CD8-positive, alpha-beta memory T cell (primary cell): ENCODE measurements at regions not wholly inside any gene's neighbourhood (a gene's known extent, or its start where the extent isn't known, plus 50 kb on each side); places are given as distances from the start of the nearest gene placed in this dataset.

Experiments used
- CTCF ChIA-PET: fragments of 350-600 bp; sonication (Branson Sonifier 250); formaldehyde crosslinking; loops from one replicate; lab custom pipeline; 2021; ENCODE audit warnings: antibody characterized with exemption; lab: Charles Lee
- POLR2A ChIA-PET: fragments of 350-600 bp; sonication (Branson Sonifier 250); formaldehyde crosslinking; loops from one replicate; lab custom pipeline; 2021; ENCODE audit warnings: antibody characterized with exemption; lab: Charles Lee
- DNase-seq, 5 donors: peaks; one replicate each; pipeline versions ENCODE4 v3.0.0 to v3.0.0-alpha.2; 2020 to 2022; ENCODE audit warnings: mixed read lengths in 1 of 5
- H3K27ac ChIP-seq: one replicate; pipeline ENCODE4 v1.7.0; 2013; ENCODE audit warnings: low read depth, mild to moderate bottlenecking, low read length, moderate library complexity
- H3K27me3 ChIP-seq: 2 replicates; pipeline ENCODE4 v1.7.0; 2013; ENCODE audit warnings: low read length, mild to moderate bottlenecking; ENCODE audit not compliant: insufficient read depth, poor library complexity, severe bottlenecking
- H3K36me3 ChIP-seq: 2 replicates; pipeline ENCODE4 v1.7.0; 2013; ENCODE audit warnings: mild to moderate bottlenecking, low read length, moderate library complexity; ENCODE audit not compliant: insufficient read depth
- H3K4me1 ChIP-seq: 2 replicates; pipeline ENCODE4 v1.7.0; 2013; ENCODE audit warnings: mild to moderate bottlenecking, low read length, moderate library complexity; ENCODE audit not compliant: insufficient read depth
- H3K4me3 ChIP-seq: 2 replicates; pipeline ENCODE4 v1.7.0; 2013; ENCODE audit warnings: mild to moderate bottlenecking, low read length
- H3K9me3 ChIP-seq: 2 replicates; pipeline ENCODE4 v1.7.0; 2013; ENCODE audit warnings: mild to moderate bottlenecking, low read length
- H3K27ac Mint-ChIP-seq, 8 donors: one replicate each; pipeline ENCODE4 v1.8.0; 2020 to 2021; ENCODE audit warnings: mixed read lengths in 8 of 8, mild to moderate bottlenecking in 6 of 8, inconsistent platforms in 3 of 8, moderate library complexity in 3 of 8
- H3K27me3 Mint-ChIP-seq, 2 donors: one replicate each; pipeline ENCODE4 v1.8.0; 2020 to 2021; ENCODE audit warnings: mixed read lengths in 2 of 2, mild to moderate bottlenecking in 1 of 2, moderate library complexity in 1 of 2
- H3K36me3 Mint-ChIP-seq, 3 donors: one replicate each; pipeline ENCODE4 v1.8.0; 2020 to 2021; ENCODE audit warnings: mixed read lengths in 3 of 3, inconsistent platforms in 1 of 3, mild to moderate bottlenecking in 1 of 3
- H3K4me1 Mint-ChIP-seq, 3 donors: one replicate each; pipeline ENCODE4 v1.8.0; 2020 to 2021; ENCODE audit warnings: mixed read lengths in 3 of 3, inconsistent platforms in 1 of 3, mild to moderate bottlenecking in 1 of 3
- H3K4me3 Mint-ChIP-seq, 7 donors: one replicate each; pipeline ENCODE4 v1.8.0; 2020 to 2021; ENCODE audit warnings: mixed read lengths in 7 of 7, mild to moderate bottlenecking in 6 of 7, moderate library complexity in 4 of 7, inconsistent platforms in 2 of 7
- H3K9me3 Mint-ChIP-seq, 5 donors: one replicate each; pipeline ENCODE4 v1.8.0; 2020 to 2022; ENCODE audit warnings: mixed read lengths in 5 of 5, mild to moderate bottlenecking in 3 of 5, moderate library complexity in 2 of 5, inconsistent platforms in 1 of 5

- POLR2A ChIA-PET, result no interaction called here
- Mint-ChIP-seq H3K4me3 (no peak overlapping the region), H3K36me3 (peaks cover 2 to 46% (median 16%) of the 10 kb centered on the region in 3 donors), H3K27ac (no peak overlapping the region), H3K27me3 (peaks cover 0 to 2% of the 10 kb centered on the region in 2 donors), H3K9me3 (peaks cover 0 to 16% (median 4%) of the 10 kb centered on the region in 5 donors), H3K4me1 (peaks cover 0 to 17% (median 4%) of the 10 kb centered on the region in 3 donors)
- no peaks in the 10 kb centered on the region for H3K36me3 ChIP-seq
- no peak overlapping the region for H3K4me3 ChIP-seq
- H3K9me3 ChIP-seq, result no peaks in the 10 kb centered on the region
- no peak for DNase-seq
- H3K27ac ChIP-seq, result no peak overlapping the region
- H3K27me3 ChIP-seq, result no peaks in the 10 kb centered on the region
- CTCF ChIA-PET, result no interaction called here
- no peaks in the 10 kb centered on the region for H3K4me1 ChIP-seq
Measured at GRCh38 chr4:35982318-35982717, 262.0 kb downstream of the ARAP2 start.

DNA sequence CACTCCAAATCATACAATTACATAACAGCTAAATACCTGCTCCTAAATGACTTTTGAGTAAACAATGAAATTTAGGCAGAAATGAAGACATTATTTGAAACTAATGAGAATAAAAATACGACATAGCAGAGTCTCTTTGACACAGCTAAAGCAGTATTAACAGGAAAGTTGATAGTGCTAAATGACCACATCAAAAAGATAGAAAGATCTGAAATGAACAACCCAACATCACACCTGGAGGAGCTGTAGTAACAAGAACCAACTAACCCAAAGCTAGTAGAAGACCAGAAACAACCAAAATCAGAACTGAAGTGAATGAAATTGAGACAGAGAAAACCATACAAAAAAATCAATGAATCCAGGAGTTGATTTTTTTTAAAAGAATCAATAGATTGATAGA, 257.8 kb downstream of the ARAP2 start:
- no peak overlapping the region for H3K27ac ChIP-seq

GRCh38 chr4:35993606-35994005, 250.7 kb downstream of the ARAP2 start:
- H3K9me3 Mint-ChIP-seq, result no peaks in the 10 kb centered on the region
- Histone ChIP-seq H3K4me3 (no peak overlapping the region), H3K4me1 (no peaks in the 10 kb centered on the region), H3K27ac (no peak overlapping the region), H3K36me3 (no peaks in the 10 kb centered on the region), H3K9me3 (no peaks in the 10 kb centered on the region), H3K27me3 (no peaks in the 10 kb centered on the region)
- no peak overlapping the region for H3K4me3 Mint-ChIP-seq
- ChIA-PET CTCF (no interaction called here), POLR2A (no interaction called here)
- no peaks in the 10 kb centered on the region for H3K4me1 Mint-ChIP-seq
- DNase-seq, result no peak
- H3K27me3 Mint-ChIP-seq, result peaks cover 0 to 2% of the 10 kb centered on the region in 2 donors
- peaks cover 0 to 15% (median 0%) of the 10 kb centered on the region in 3 donors for H3K36me3 Mint-ChIP-seq
- H3K27ac Mint-ChIP-seq, result no peak overlapping the region

More for the DNA sequence above, 257.8 kb downstream of the ARAP2 start:
- H3K36me3 Mint-ChIP-seq, result peaks cover 0 to 64% (median 8%) of the 10 kb centered on the region in 3 donors
- no peak overlapping the region for H3K4me3 ChIP-seq
- ChIA-PET POLR2A (no interaction called here), CTCF (no interaction called here)
- no peak overlapping the region for H3K27ac Mint-ChIP-seq
- peaks cover 0 to 24% (median 5%) of the 10 kb centered on the region in 5 donors for H3K9me3 Mint-ChIP-seq
- H3K4me1 ChIP-seq, result no peaks in the 10 kb centered on the region
- peaks cover 0 to 13% (median 1%) of the 10 kb centered on the region in 3 donors for H3K4me1 Mint-ChIP-seq
- H3K27me3 ChIP-seq, result no peaks in the 10 kb centered on the region
- no peak overlapping the region for H3K4me3 Mint-ChIP-seq
- DNase-seq, result no peak
- peaks cover 0 to 4% of the 10 kb centered on the region in 2 donors for H3K27me3 Mint-ChIP-seq
- H3K36me3 ChIP-seq, result no peaks in the 10 kb centered on the region
- no peaks in the 10 kb centered on the region for H3K9me3 ChIP-seq

- Histone ChIP-seq H3K9me3 (no peaks in the 10 kb centered on the region), H3K27ac (no peak overlapping the region), H3K27me3 (no peaks in the 10 kb centered on the region), H3K4me1 (no peaks in the 10 kb centered on the region), H3K4me3 (no peak overlapping the region), H3K36me3 (no peaks in the 10 kb centered on the region)
- no peak for DNase-seq
- peaks cover 0 to 4% (median 0%) of the 10 kb centered on the region in 5 donors for H3K9me3 Mint-ChIP-seq
- H3K27ac Mint-ChIP-seq, result no peak overlapping the region
- POLR2A ChIA-PET, result no interaction called here
- H3K27me3 Mint-ChIP-seq, result no peaks in the 10 kb centered on the region
- H3K36me3 Mint-ChIP-seq, result peaks cover 9 to 25% (median 18%) of the 10 kb centered on the region in 3 donors
- H3K4me1 Mint-ChIP-seq, result no peaks in the 10 kb centered on the region
- CTCF ChIA-PET, result no interaction called here
- no peak overlapping the region for H3K4me3 Mint-ChIP-seq
Measured at GRCh38 chr4:36000941-36001557, 243.3 kb downstream of the ARAP2 start.

- Mint-ChIP-seq H3K4me3 (no peak overlapping the region), H3K27me3 (no peaks in the 10 kb centered on the region), H3K36me3 (peaks cover 12 to 28% (median 21%) of the 10 kb centered on the region in 3 donors), H3K27ac (no peak overlapping the region), H3K4me1 (no peaks in the 10 kb centered on the region), H3K9me3 (peaks cover 0 to 4% (median 0%) of the 10 kb centered on the region in 5 donors)
- no peak for DNase-seq
- no peaks in the 10 kb centered on the region for H3K9me3 ChIP-seq
- H3K4me3 ChIP-seq, result no peak overlapping the region
- ChIA-PET POLR2A (no interaction called here), CTCF (no interaction called here)
- no peaks in the 10 kb centered on the region for H3K4me1 ChIP-seq
- no peaks in the 10 kb centered on the region for H3K27me3 ChIP-seq
- no peaks in the 10 kb centered on the region for H3K36me3 ChIP-seq
- H3K27ac ChIP-seq, result no peak overlapping the region
Measured at GRCh38 chr4:36003051-36003450, 241.3 kb downstream of the ARAP2 start.

DNA sequence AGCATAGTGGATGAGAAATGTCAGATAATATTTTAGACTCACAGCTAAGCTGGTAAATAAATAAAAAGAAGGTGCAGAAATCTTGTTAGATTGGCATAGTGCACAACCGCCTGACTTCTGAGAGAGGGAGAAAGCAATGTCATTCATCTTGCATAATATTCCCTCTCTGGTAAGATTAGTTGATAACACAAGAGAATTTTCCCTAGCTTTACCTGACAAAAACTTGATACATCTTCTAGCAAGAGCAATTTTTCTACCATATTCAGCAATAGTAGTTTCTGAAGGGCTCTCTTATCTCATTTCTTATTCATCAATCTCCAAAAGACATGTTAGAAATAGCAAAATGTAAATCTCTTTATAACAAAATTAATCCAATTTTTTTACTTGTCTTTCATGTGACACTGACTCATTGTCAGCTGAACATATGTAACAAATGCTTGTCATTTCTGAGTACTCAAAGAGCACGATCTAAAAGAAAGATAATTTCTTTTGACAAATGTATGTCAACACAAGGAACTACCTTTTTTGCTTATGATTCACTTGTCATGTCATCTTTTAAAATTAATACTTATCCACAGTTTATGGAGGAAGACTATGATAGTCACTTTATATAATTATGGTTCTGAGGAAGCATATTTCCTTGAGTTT, 240.0 kb downstream of the ARAP2 start:
- Histone ChIP-seq H3K4me3 (no peak overlapping the region), H3K4me1 (no peaks in the 10 kb centered on the region), H3K27ac (no peak overlapping the region), H3K36me3 (no peaks in the 10 kb centered on the region), H3K27me3 (no peaks in the 10 kb centered on the region), H3K9me3 (no peaks in the 10 kb centered on the region)
- H3K27ac Mint-ChIP-seq, result no peak overlapping the region
- POLR2A ChIA-PET, result no interaction called here
- CTCF ChIA-PET, result no interaction called here
- H3K9me3 Mint-ChIP-seq, result peaks cover 0 to 4% (median 0%) of the 10 kb centered on the region in 5 donors
- DNase-seq, result no peak
- peaks cover 12 to 31% (median 23%) of the 10 kb centered on the region in 3 donors for H3K36me3 Mint-ChIP-seq
- H3K4me3 Mint-ChIP-seq, result no peak overlapping the region
- H3K4me1 Mint-ChIP-seq, result no peaks in the 10 kb centered on the region
- H3K27me3 Mint-ChIP-seq, result no peaks in the 10 kb centered on the region

- H3K4me3 ChIP-seq, result no peak overlapping the region
- H3K4me1 Mint-ChIP-seq, result no peaks in the 10 kb centered on the region
- H3K4me1 ChIP-seq, result no peaks in the 10 kb centered on the region
- no peak overlapping the region for H3K27ac ChIP-seq
- ChIA-PET POLR2A (no interaction called here), CTCF (no interaction called here)
- peaks cover 10 to 27% (median 21%) of the 10 kb centered on the region in 3 donors for H3K36me3 Mint-ChIP-seq
- H3K27ac Mint-ChIP-seq, result no peak overlapping the region
- H3K27me3 ChIP-seq, result no peaks in the 10 kb centered on the region
- no peak overlapping the region for H3K4me3 Mint-ChIP-seq
- no peaks in the 10 kb centered on the region for H3K36me3 ChIP-seq
- H3K9me3 ChIP-seq, result no peaks in the 10 kb centered on the region
- no peak for DNase-seq
- H3K9me3 Mint-ChIP-seq, result peaks cover 0 to 3% (median 0%) of the 10 kb centered on the region in 5 donors
- no peaks in the 10 kb centered on the region for H3K27me3 Mint-ChIP-seq
Measured at GRCh38 chr4:36006226-36006625, 238.1 kb downstream of the ARAP2 start.

DNA sequence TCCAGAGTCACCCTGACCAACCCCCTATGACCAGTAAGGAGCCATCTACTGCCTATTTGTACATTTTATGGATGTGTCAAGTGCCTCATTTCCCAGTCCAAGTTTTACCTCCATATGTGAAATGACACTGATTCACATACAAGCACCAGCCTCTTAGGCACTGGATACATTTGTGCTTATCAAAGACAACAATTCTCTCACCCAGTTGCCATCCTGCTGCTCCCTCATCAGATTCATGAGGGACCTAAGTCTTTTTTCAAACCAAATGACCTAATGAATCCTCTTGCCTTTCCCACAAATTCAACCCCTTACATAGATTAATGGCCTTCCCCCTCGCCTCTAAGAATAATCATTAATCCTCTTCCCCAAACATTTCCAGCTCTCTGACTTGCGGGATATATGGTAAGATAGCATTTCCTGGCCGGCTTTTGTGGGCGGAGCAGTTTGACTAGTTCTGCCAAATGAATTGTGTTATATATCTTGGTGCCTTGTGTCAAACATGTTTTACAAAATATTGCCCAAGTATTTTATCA, 233.9 kb downstream of the ARAP2 start:
- no peaks in the 10 kb centered on the region for H3K27me3 ChIP-seq
- no peaks in the 10 kb centered on the region for H3K27me3 Mint-ChIP-seq
- no peak overlapping the region for H3K4me3 ChIP-seq
- H3K9me3 ChIP-seq, result no peaks in the 10 kb centered on the region
- H3K9me3 Mint-ChIP-seq, result peaks cover 0 to 3% (median 0%) of the 10 kb centered on the region in 5 donors
- no peak overlapping the region for H3K27ac ChIP-seq
- H3K36me3 ChIP-seq, result no peaks in the 10 kb centered on the region
- ChIA-PET CTCF (no interaction called here), POLR2A (no interaction called here)
- peaks cover 7 to 20% (median 10%) of the 10 kb centered on the region in 3 donors for H3K36me3 Mint-ChIP-seq
- no peaks in the 10 kb centered on the region for H3K4me1 ChIP-seq
- no peaks in the 10 kb centered on the region for H3K4me1 Mint-ChIP-seq
- H3K4me3 Mint-ChIP-seq, result no peak overlapping the region
- peak overlapping the region in 1 of 8 donors; percentile 5 for H3K27ac Mint-ChIP-seq
- DNase-seq, result no peak
